Ishikawa (cell line): ENCODE measurements at regions not wholly inside any gene's neighbourhood (a gene's known extent, or its start where the extent isn't known, plus 50 kb on each side); places are given as distances from the start of the nearest gene placed in this dataset.

Source experiments
- CEBPB ChIP-seq: IDR thresholded peaks from 2 replicates; pipeline ENCODE4 v1.6.1; 2012
- CREB1 ChIP-seq: IDR thresholded peaks from 2 replicates; pipeline ENCODE4 v1.6.1; 2012; ENCODE audit warnings: low read depth
- EGR1 ChIP-seq: IDR thresholded peaks from 2 replicates; pipeline ENCODE4 v1.6.1; 2012
- EP300 ChIP-seq: IDR thresholded peaks from 2 replicates; pipeline ENCODE4 v1.6.1; 2012; ENCODE audit warnings: borderline replicate concordance
- FOXM1 ChIP-seq: IDR thresholded peaks from 2 replicates; pipeline ENCODE4 v1.6.1; 2012; ENCODE audit warnings: low read depth, borderline replicate concordance
- NFIC ChIP-seq: IDR thresholded peaks from 2 replicates; pipeline ENCODE4 v1.6.1; 2012
- RAD21 ChIP-seq: IDR thresholded peaks from 2 replicates; pipeline ENCODE4 v1.6.1; 2012; ENCODE audit warnings: low read depth
- TAF1 ChIP-seq: IDR thresholded peaks from 2 replicates; pipeline ENCODE4 v1.6.1; 2012; ENCODE audit warnings: low read depth, mild to moderate bottlenecking
- TCF12 ChIP-seq: IDR thresholded peaks from 2 replicates; pipeline ENCODE4 v1.6.1; 2012; ENCODE audit warnings: low read depth
- TEAD4 ChIP-seq: IDR thresholded peaks from 2 replicates; pipeline ENCODE4 v1.6.1; 2012
- YY1 ChIP-seq: IDR thresholded peaks from 2 replicates; pipeline ENCODE4 v1.6.1; 2012; ENCODE audit warnings: low read depth
- ZBTB7A ChIP-seq: IDR thresholded peaks from 2 replicates; pipeline ENCODE4 v1.6.1; 2012; ENCODE audit warnings: low read depth
- TF ChIP-seq, protein P1 (sequence below): IDR thresholded peaks from 2 replicates; pipeline ENCODE4 v1.6.1; 2012
- TF ChIP-seq, protein P2 (sequence below): IDR thresholded peaks from 2 replicates; pipeline ENCODE4 v1.6.1; 2012
- TF ChIP-seq, protein P3 (sequence below): IDR thresholded peaks from 2 replicates; pipeline ENCODE4 v1.6.1; 2012; ENCODE audit warnings: low read depth, mild to moderate bottlenecking

DNA sequence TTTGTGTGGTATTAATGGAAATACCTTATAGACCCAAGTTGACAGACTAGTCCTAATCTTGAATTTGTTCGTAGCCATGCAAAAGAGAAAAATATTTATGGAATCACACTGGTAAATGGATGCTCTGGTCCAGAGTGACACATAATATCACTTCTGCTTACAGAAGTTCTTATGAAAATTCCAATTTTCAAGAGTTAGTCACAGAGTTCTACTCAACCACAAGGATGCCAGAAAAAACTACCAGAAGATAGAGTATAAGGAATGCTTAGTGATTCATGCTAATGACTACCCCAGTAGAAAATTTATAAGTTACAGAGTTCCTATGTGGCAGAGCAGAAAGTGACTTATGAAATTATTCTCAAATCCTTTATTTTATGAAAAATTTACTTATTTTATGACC lies 1384.8 kb downstream of the FAM133A start:
- TF ChIP-seq CEBPB: no peak
- no peak for TF ChIP-seq YY1
- TF ChIP-seq RAD21: no peak
- no peak for TF ChIP-seq EP300
- no peak for TF ChIP-seq TAF1
- TF ChIP-seq CREB1: no peak
- TF ChIP-seq TCF12: no peak
- no peak for TF ChIP-seq FOXM1
- no peak for TF ChIP-seq TEAD4
- no peak for TF ChIP-seq EGR1
- TF ChIP-seq ZBTB7A: no peak
- TF ChIP-seq, protein P1, sequence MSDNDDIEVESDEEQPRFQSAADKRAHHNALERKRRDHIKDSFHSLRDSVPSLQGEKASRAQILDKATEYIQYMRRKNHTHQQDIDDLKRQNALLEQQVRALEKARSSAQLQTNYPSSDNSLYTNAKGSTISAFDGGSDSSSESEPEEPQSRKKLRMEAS: no peak
- TF ChIP-seq, protein P2, sequence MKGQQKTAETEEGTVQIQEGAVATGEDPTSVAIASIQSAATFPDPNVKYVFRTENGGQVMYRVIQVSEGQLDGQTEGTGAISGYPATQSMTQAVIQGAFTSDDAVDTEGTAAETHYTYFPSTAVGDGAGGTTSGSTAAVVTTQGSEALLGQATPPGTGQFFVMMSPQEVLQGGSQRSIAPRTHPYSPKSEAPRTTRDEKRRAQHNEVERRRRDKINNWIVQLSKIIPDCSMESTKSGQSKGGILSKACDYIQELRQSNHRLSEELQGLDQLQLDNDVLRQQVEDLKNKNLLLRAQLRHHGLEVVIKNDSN: no peak
- TF ChIP-seq, protein P3, sequence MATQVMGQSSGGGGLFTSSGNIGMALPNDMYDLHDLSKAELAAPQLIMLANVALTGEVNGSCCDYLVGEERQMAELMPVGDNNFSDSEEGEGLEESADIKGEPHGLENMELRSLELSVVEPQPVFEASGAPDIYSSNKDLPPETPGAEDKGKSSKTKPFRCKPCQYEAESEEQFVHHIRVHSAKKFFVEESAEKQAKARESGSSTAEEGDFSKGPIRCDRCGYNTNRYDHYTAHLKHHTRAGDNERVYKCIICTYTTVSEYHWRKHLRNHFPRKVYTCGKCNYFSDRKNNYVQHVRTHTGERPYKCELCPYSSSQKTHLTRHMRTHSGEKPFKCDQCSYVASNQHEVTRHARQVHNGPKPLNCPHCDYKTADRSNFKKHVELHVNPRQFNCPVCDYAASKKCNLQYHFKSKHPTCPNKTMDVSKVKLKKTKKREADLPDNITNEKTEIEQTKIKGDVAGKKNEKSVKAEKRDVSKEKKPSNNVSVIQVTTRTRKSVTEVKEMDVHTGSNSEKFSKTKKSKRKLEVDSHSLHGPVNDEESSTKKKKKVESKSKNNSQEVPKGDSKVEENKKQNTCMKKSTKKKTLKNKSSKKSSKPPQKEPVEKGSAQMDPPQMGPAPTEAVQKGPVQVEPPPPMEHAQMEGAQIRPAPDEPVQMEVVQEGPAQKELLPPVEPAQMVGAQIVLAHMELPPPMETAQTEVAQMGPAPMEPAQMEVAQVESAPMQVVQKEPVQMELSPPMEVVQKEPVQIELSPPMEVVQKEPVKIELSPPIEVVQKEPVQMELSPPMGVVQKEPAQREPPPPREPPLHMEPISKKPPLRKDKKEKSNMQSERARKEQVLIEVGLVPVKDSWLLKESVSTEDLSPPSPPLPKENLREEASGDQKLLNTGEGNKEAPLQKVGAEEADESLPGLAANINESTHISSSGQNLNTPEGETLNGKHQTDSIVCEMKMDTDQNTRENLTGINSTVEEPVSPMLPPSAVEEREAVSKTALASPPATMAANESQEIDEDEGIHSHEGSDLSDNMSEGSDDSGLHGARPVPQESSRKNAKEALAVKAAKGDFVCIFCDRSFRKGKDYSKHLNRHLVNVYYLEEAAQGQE: no peak
- no peak for TF ChIP-seq NFIC

DNA sequence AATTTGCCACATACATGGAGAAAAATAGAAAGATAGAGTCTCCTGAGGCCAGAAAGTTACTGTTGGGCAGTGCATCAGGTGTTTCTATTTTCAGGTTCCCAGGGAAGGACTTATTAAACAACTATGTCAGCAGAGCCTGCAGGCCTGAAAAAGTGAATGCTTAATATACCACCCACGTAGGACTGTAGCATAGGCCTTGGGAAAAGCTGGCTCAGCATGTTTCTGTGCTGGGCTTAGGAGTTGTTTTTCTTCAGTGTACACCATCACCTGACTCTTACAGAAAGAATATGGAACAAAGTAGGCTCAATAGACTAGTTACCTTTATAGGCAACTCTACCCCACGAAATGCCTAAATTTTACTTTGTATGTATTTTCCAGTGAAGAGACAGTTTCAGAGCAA lies 1385.9 kb downstream of the FAM133A start:
- TF ChIP-seq EP300 (no peak), TEAD4 (no peak), CEBPB (no peak), TAF1 (no peak), CREB1 (no peak), EGR1 (no peak), ZBTB7A (no peak), FOXM1 (no peak), YY1 (no peak), RAD21 (no peak)
- TF ChIP-seq, protein P1: no peak
- TF ChIP-seq, protein P3: no peak
- TF ChIP-seq, protein P2: no peak

DNA sequence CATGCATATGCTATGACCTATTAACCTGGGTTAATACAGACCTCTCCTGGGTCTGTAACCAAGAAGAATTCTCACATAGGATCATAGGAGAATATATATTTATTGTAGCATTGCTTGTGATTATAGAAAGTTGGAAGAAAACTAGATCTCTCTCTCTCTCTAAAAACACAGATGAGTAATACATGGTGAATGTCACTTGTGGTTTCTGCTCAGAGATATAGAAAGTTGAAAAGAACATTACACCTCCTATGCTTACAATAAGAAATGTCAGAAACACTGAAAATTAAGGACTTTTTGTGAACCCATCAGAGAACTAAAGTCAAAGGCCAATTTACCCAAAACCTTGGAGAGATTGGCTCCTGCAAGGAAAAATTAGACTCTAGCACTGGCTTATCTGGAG lies 1389.5 kb downstream of the FAM133A start:
- no peak for TF ChIP-seq TCF12
- no peak for TF ChIP-seq EP300
- TF ChIP-seq, protein P3: no peak
- no peak for TF ChIP-seq CEBPB
- TF ChIP-seq, protein P1: no peak
- TF ChIP-seq ZBTB7A: no peak
- TF ChIP-seq CREB1: no peak
- TF ChIP-seq TEAD4: no peak

DNA sequence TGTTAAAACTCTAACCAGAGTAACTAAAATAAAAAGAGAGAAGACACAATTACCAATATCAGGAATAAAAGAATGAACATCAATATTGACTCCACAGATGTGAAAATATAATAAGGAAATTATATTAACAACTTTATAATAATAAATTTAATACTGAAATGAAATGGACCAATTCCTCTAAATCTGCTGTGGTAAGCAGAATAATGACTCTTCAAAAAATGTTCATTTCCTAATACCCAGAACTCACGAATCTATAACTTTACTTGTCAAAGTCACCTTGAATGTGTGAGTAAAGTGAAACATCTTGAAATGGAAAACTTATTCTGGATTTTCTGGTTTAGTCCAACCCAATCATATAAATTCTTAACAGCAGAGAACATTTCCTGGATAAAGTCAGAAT lies 1391.1 kb downstream of the FAM133A start:
- TF ChIP-seq TCF12 (no peak), YY1 (no peak), TEAD4 (no peak), TAF1 (no peak), EGR1 (no peak)
- TF ChIP-seq, protein P3: no peak
- TF ChIP-seq, protein P1: no peak
